Liver (tissue), 3 donors: ENCODE measurements at regions not wholly inside any gene's neighbourhood (a gene's known extent, or its start where the extent isn't known, plus 50 kb on each side); places are given as distances from the start of the nearest gene placed in this dataset.

Experiments used
- CTCF ChIP-seq: fragments of 150-350 bp; IDR thresholded peaks from 2 replicates; pipeline ENCODE4 v1.5.1; 2017; ENCODE audit warnings: improper control_type of control experiment, low read depth, low read length; ENCODE audit not compliant: missing input control
- EGR1 ChIP-seq, 2 donors: IDR thresholded peaks; 2 replicates each; pipeline ENCODE4 v1.6.1; 2016 to 2018; ENCODE audit warnings: antibody characterized with exemption in 2 of 2, low read depth in 2 of 2
- FOXA1 ChIP-seq: IDR thresholded peaks from 2 replicates; pipeline ENCODE4 v1.6.1; 2016; ENCODE audit warnings: antibody characterized with exemption
- JUND ChIP-seq, 2 donors: IDR thresholded peaks; 2 replicates each; pipeline ENCODE4 v1.6.1; 2016; ENCODE audit warnings: antibody characterized with exemption in 2 of 2
- RAD21 ChIP-seq, 2 donors: IDR thresholded peaks; 2 replicates each; pipeline ENCODE4 v1.6.1; 2016; ENCODE audit warnings: antibody characterized with exemption in 2 of 2, mild to moderate bottlenecking in 2 of 2
- ZBTB33 ChIP-seq: IDR thresholded peaks from 2 replicates; pipeline ENCODE4 v1.6.1; 2016; ENCODE audit warnings: antibody characterized with exemption
- donor health status: healthy.
- donor health status: healthy.

- TF ChIP-seq CTCF: no peak
- TF ChIP-seq EGR1 (IDR thresholded peaks at IDR 0.05; ENCODE audit: low read depth in 2 of 2): no peak
- TF ChIP-seq JUND (IDR thresholded peaks at IDR 0.05): no peak
- TF ChIP-seq FOXA1: no peak
- no peak for TF ChIP-seq RAD21 (IDR thresholded peaks at IDR 0.05)
- no peak for TF ChIP-seq ZBTB33
Measured at GRCh38 chr1:163823017-163823416, 501.3 kb downstream of the NUF2 start.
